Ishikawa (cell line): ENCODE measurements at regions not wholly inside any gene's neighbourhood (a gene's known extent, or its start where the extent isn't known, plus 50 kb on each side); places are given as distances from the start of the nearest gene placed in this dataset.

Experiments used
- CEBPB ChIP-seq: IDR thresholded peaks from 2 replicates; pipeline ENCODE4 v1.6.1; 2012
- EP300 ChIP-seq: IDR thresholded peaks from 2 replicates; pipeline ENCODE4 v1.6.1; 2012; ENCODE audit warnings: borderline replicate concordance
- NFIC ChIP-seq: IDR thresholded peaks from 2 replicates; pipeline ENCODE4 v1.6.1; 2012
- TF ChIP-seq, protein P1 (sequence below): IDR thresholded peaks from 2 replicates; pipeline ENCODE4 v1.6.1; 2012

DNA sequence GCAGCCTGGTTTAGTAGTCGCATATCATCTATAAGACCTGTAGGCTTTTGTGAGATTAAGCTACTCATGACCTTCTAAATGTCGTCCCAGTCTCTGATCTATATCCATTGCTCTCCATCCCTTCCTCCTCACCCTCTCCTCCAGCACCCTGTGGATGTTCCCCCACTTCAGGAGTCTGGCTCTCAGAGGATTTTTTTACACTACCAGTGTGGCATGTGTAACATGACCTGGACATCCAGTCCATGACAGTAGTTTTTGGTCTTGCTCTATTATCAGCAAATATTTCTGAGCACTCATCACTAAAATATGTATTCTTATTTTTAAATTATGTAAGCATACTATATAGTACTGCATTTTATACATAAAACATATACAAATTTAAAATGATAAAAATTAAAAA is 142.1 kb downstream of the DYRK2 start:
- TF ChIP-seq NFIC, result no peak
- TF ChIP-seq CEBPB, result no peak
- TF ChIP-seq EP300, result no peak
- TF ChIP-seq, protein P1, sequence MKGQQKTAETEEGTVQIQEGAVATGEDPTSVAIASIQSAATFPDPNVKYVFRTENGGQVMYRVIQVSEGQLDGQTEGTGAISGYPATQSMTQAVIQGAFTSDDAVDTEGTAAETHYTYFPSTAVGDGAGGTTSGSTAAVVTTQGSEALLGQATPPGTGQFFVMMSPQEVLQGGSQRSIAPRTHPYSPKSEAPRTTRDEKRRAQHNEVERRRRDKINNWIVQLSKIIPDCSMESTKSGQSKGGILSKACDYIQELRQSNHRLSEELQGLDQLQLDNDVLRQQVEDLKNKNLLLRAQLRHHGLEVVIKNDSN, result no peak
